Suprapubic skin (tissue), 4 donors: ENCODE measurements at regions not wholly inside any gene's neighbourhood (a gene's known extent, or its start where the extent isn't known, plus 50 kb on each side); places are given as distances from the start of the nearest gene placed in this dataset.

ENCODE experiments used
- EP300 ChIP-seq: sonication (generic); formaldehyde crosslinking; IDR thresholded peaks from one replicate; pipeline ENCODE4 v1.6.1; 2017; ENCODE audit warnings: antibody characterized with exemption
- POLR2A ChIP-seq, 2 donors: fragments of 450-650 bp; IDR thresholded peaks; one replicate each; pipeline ENCODE4 v1.6.1; 2017; ENCODE audit warnings: antibody characterized with exemption in 2 of 2, mild to moderate bottlenecking in 2 of 2, moderate library complexity in 2 of 2
- POLR2AphosphoS5 ChIP-seq, 3 donors: sonication (generic); formaldehyde crosslinking; IDR thresholded peaks; one replicate each; pipeline ENCODE4 v1.6.1; 2017; ENCODE audit warnings: antibody characterized with exemption in 3 of 3
- TF ChIP-seq, protein P1 (sequence below), 2 donors: fragments of 200-600 bp in 1 of 2; fragments of 450-650 bp in 1 of 2; sonication (generic) in 1 of 2; IDR thresholded peaks; one replicate each; pipeline ENCODE4 v1.5.1; 2016 to 2019; ENCODE audit warnings: antibody characterized with exemption in 2 of 2, mild to moderate bottlenecking in 1 of 2, moderate library complexity in 1 of 2

DNA sequence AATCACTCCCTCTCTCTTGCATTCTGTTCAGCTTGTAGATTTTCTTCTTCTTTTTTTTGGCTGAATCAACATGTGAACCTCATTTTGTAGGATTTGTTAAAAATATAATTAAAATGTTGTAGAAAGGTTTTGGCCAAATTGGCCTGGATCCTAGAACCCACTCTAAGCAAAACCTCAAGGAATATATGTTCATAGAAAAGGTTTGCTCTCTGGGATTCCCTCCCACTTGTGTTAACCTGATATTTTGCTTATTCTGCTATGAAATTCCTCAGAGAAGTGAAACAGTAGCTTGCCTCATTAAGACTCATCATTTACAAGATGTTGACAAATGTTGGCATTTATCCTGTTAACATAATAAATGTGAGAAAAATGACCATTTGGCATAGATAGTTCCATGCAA lies 456.7 kb downstream of the TMEM182 start:
- TF ChIP-seq, protein P1, sequence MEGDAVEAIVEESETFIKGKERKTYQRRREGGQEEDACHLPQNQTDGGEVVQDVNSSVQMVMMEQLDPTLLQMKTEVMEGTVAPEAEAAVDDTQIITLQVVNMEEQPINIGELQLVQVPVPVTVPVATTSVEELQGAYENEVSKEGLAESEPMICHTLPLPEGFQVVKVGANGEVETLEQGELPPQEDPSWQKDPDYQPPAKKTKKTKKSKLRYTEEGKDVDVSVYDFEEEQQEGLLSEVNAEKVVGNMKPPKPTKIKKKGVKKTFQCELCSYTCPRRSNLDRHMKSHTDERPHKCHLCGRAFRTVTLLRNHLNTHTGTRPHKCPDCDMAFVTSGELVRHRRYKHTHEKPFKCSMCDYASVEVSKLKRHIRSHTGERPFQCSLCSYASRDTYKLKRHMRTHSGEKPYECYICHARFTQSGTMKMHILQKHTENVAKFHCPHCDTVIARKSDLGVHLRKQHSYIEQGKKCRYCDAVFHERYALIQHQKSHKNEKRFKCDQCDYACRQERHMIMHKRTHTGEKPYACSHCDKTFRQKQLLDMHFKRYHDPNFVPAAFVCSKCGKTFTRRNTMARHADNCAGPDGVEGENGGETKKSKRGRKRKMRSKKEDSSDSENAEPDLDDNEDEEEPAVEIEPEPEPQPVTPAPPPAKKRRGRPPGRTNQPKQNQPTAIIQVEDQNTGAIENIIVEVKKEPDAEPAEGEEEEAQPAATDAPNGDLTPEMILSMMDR (IDR thresholded peaks at IDR 0.05): no peak
- TF ChIP-seq EP300: no peak
- TF ChIP-seq POLR2AphosphoS5 (IDR thresholded peaks at IDR 0.05): no peak
- no peak for TF ChIP-seq POLR2A (IDR thresholded peaks at IDR 0.05)
